GM23248 (cell line): ENCODE measurements at regions not wholly inside any gene's neighbourhood (a gene's known extent, or its start where the extent isn't known, plus 50 kb on each side); places are given as distances from the start of the nearest gene placed in this dataset.

Source experiments
- EZH2 ChIP-seq: fragments of 200-600 bp; sonication (generic); IDR thresholded peaks from 2 replicates; pipeline ENCODE4 v1.6.1; 2018; ENCODE audit warnings: antibody characterized with exemption, mild to moderate bottlenecking; ENCODE audit not compliant: insufficient read depth, poor library complexity, severe bottlenecking
- EZH2phosphoT487 ChIP-seq: fragments of 200-600 bp; sonication (generic); IDR thresholded peaks from 2 replicates; pipeline ENCODE4 v1.6.1; 2018; ENCODE audit warnings: antibody characterized with exemption, moderate library complexity, mild to moderate bottlenecking, low read depth; ENCODE audit not compliant: insufficient read depth

GRCh38 chr13:33379608-33380007 is 94.1 kb upstream of the STARD13 start:
- TF ChIP-seq EZH2 = no peak
- no peak for TF ChIP-seq EZH2phosphoT487
